ENCODE measurements at regions not wholly inside any gene's neighbourhood (a gene's known extent, or its start where the extent isn't known, plus 50 kb on each side); places are given as distances from the start of the nearest gene placed in this dataset.

DNA sequence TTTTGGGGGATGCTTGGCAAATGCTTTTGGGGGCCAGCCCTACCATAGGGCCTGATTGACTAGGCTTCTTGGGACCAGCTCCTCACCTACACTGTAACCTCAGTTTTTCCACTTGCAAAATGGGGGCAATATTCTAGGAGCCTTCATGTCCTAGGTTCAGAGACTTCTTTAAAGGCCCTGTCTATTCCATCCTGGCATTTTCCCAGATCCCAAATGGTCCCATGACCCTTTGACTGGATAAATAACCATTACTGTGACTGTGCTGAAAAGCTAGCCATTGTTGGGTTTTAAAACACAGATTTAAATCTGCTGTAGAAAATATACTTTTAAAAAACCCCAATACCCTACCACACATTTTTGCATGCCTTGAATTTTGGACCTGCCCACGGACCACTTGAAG is 149.8 kb downstream of the EFNB1 start:
- TF ChIP-seq, protein P1, sequence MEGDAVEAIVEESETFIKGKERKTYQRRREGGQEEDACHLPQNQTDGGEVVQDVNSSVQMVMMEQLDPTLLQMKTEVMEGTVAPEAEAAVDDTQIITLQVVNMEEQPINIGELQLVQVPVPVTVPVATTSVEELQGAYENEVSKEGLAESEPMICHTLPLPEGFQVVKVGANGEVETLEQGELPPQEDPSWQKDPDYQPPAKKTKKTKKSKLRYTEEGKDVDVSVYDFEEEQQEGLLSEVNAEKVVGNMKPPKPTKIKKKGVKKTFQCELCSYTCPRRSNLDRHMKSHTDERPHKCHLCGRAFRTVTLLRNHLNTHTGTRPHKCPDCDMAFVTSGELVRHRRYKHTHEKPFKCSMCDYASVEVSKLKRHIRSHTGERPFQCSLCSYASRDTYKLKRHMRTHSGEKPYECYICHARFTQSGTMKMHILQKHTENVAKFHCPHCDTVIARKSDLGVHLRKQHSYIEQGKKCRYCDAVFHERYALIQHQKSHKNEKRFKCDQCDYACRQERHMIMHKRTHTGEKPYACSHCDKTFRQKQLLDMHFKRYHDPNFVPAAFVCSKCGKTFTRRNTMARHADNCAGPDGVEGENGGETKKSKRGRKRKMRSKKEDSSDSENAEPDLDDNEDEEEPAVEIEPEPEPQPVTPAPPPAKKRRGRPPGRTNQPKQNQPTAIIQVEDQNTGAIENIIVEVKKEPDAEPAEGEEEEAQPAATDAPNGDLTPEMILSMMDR (IDR thresholded peaks at IDR 0.05; ENCODE audit: low read length) = no peak
- TF ChIP-seq EZH2 (optimal IDR thresholded peaks at IDR 0.05; ENCODE audit: low read depth, low read length) = no peak
- TF ChIP-seq EZH2phosphoT487 (IDR thresholded peaks at IDR 0.05; ENCODE audit: low read length) = no peak

Measured in MM.1S (cell line).